Loucy (cell line): ENCODE measurements at regions not wholly inside any gene's neighbourhood (a gene's known extent, or its start where the extent isn't known, plus 50 kb on each side); places are given as distances from the start of the nearest gene placed in this dataset.

Experiments used
- EZH2phosphoT487 ChIP-seq: fragments of 200-600 bp; IDR thresholded peaks from 2 replicates; pipeline ENCODE4 v1.6.1; 2018; ENCODE audit warnings: antibody characterized with exemption, mild to moderate bottlenecking, moderate library complexity, borderline replicate concordance
- TF ChIP-seq, protein P1 (sequence below): fragments of 200-600 bp; sonication (generic); conservative IDR thresholded peaks from 2 replicates; pipeline ENCODE4 v1.5.1; 2014; ENCODE audit warnings: mild to moderate bottlenecking, antibody characterized with exemption, low read length

DNA sequence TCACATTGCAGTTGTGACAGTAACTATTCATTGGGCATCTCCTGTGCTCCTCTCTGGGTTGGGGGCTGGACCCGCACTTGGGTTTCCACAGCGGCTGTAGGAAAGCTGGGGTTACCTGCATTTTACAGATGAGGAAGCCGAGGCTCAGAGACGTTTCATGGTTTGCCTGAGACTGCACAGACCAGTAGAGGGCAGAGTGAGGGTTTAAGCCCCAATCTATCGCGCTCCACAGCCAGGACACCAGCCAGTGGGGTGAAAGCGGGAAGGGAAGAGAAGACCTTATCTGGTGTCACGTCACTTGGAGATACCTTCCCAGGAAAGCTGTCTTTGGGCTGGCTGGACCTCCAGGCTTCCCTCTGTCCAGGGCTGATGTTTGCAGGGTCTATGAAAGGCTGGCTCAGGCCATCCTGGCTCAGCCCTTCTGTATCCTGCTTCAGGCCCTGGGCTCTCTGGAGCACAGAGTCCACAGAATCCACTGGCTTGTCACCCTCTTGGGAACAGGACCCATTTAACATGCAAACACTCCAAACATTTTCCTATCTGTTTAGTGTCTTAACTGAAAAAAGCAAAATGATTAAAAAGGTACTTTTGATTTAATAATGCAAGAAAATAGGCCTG lies 167.7 kb downstream of the EMX2 start:
- TF ChIP-seq, protein P1, sequence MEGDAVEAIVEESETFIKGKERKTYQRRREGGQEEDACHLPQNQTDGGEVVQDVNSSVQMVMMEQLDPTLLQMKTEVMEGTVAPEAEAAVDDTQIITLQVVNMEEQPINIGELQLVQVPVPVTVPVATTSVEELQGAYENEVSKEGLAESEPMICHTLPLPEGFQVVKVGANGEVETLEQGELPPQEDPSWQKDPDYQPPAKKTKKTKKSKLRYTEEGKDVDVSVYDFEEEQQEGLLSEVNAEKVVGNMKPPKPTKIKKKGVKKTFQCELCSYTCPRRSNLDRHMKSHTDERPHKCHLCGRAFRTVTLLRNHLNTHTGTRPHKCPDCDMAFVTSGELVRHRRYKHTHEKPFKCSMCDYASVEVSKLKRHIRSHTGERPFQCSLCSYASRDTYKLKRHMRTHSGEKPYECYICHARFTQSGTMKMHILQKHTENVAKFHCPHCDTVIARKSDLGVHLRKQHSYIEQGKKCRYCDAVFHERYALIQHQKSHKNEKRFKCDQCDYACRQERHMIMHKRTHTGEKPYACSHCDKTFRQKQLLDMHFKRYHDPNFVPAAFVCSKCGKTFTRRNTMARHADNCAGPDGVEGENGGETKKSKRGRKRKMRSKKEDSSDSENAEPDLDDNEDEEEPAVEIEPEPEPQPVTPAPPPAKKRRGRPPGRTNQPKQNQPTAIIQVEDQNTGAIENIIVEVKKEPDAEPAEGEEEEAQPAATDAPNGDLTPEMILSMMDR, result peak; percentile 30; the same call in 1 of the 2 replicates
- no peak for TF ChIP-seq EZH2phosphoT487
